ENCODE measurements at regions not wholly inside any gene's neighbourhood (a gene's known extent, or its start where the extent isn't known, plus 50 kb on each side); places are given as distances from the start of the nearest gene placed in this dataset.

- POLR2A ChIA-PET (ENCODE audit: unreplicated experiment): no interaction called here
- H3K4me1 ChIP-seq (ENCODE audit: insufficient read depth, low read length): no peaks in the 10 kb centered on the region
- no peaks in the 10 kb centered on the region for H3K9me3 ChIP-seq (ENCODE audit: low read length)
- no peak overlapping the region for H3K4me3 ChIP-seq (ENCODE audit: low read length)
- H2AFZ ChIP-seq (ENCODE audit: low read length): no peak overlapping the region
- intact Hi-C loops (cut with micrococcal nuclease): no loop called here
- TF ChIP-seq CTCF (conservative IDR thresholded peaks at IDR 0.05; ENCODE audit: low read depth, low read length) (no peak), EZH2 (IDR thresholded peaks at IDR 0.05; ENCODE audit: low read length, unreplicated experiment) (no peak), EZH2phosphoT487 (IDR thresholded peaks at IDR 0.05; ENCODE audit: borderline replicate concordance, low read length) (no peak)
- H4K20me1 ChIP-seq (ENCODE audit: low read length): no peaks in the 10 kb centered on the region
- no peaks in the 10 kb centered on the region for H3F3A ChIP-seq (ENCODE audit: low read length, unreplicated experiment)
- no peaks in the 10 kb centered on the region for H3K36me3 ChIP-seq (ENCODE audit: low read depth, low read length)
- H3K27ac ChIP-seq (ENCODE audit: low read length): no peak overlapping the region
- ATAC-seq (no peak), DNase-seq (no peak)
- CTCF ChIA-PET: no interaction called here
- H3K9ac ChIP-seq (ENCODE audit: low read length): no peak overlapping the region
- H3K27me3 ChIP-seq (ENCODE audit: low read length): peaks cover 20% of the 10 kb centered on the region
- no peaks in the 10 kb centered on the region for H3K79me2 ChIP-seq (ENCODE audit: low read length)
- H3K9me2 ChIP-seq (replicated peaks; ENCODE audit: low read length): no peaks in the 10 kb centered on the region
- H3K4me2 ChIP-seq (ENCODE audit: low read length): no peak overlapping the region
- no TSS peak for BruUV-seq (replicated peaks)
These were observed 523.8 kb downstream of the BRD1 start for GRCh38 chr22:49303781-49304461.

- ATAC-seq: no peak
- CTCF ChIA-PET: no interaction called here
- intact Hi-C loops (cut with micrococcal nuclease): no loop called here
- Histone ChIP-seq H3K27me3 (ENCODE audit: low read length) (peaks cover 13% of the 10 kb centered on the region), H3K27ac (ENCODE audit: low read length) (no peak overlapping the region), H3K36me3 (ENCODE audit: low read depth, low read length) (no peaks in the 10 kb centered on the region), H3K4me1 (ENCODE audit: insufficient read depth, low read length) (no peaks in the 10 kb centered on the region), H4K20me1 (ENCODE audit: low read length) (no peaks in the 10 kb centered on the region), H2AFZ (ENCODE audit: low read length) (no peak overlapping the region), H3K4me2 (ENCODE audit: low read length) (no peak overlapping the region), H3F3A (ENCODE audit: low read length, unreplicated experiment) (no peaks in the 10 kb centered on the region), H3K4me3 (ENCODE audit: low read length) (no peak overlapping the region), H3K9me3 (ENCODE audit: low read length) (no peaks in the 10 kb centered on the region), H3K79me2 (ENCODE audit: low read length) (no peaks in the 10 kb centered on the region), H3K9ac (ENCODE audit: low read length) (no peak overlapping the region), H3K9me2 (replicated peaks; ENCODE audit: low read length) (no peaks in the 10 kb centered on the region)
- BruUV-seq (replicated peaks): no TSS peak
- DNase-seq: no peak
- POLR2A ChIA-PET (ENCODE audit: unreplicated experiment): no interaction called here
- TF ChIP-seq CTCF (conservative IDR thresholded peaks at IDR 0.05; ENCODE audit: low read depth, low read length) (no peak), EZH2phosphoT487 (IDR thresholded peaks at IDR 0.05; ENCODE audit: borderline replicate concordance, low read length) (no peak), EZH2 (IDR thresholded peaks at IDR 0.05; ENCODE audit: low read length, unreplicated experiment) (no peak)
These were observed 524.5 kb downstream of the BRD1 start for GRCh38 chr22:49303061-49303735.

- Histone ChIP-seq H3K36me3 (ENCODE audit: low read depth, low read length) (no peaks in the 10 kb centered on the region), H3K9me3 (ENCODE audit: low read length) (no peaks in the 10 kb centered on the region), H3K79me2 (ENCODE audit: low read length) (no peaks in the 10 kb centered on the region), H3F3A (ENCODE audit: low read length, unreplicated experiment) (no peaks in the 10 kb centered on the region), H3K4me2 (ENCODE audit: low read length) (no peak overlapping the region), H3K4me1 (ENCODE audit: insufficient read depth, low read length) (no peaks in the 10 kb centered on the region), H3K9ac (ENCODE audit: low read length) (no peak overlapping the region), H2AFZ (ENCODE audit: low read length) (no peak overlapping the region), H4K20me1 (ENCODE audit: low read length) (no peaks in the 10 kb centered on the region), H3K9me2 (replicated peaks; ENCODE audit: low read length) (no peaks in the 10 kb centered on the region), H3K27me3 (ENCODE audit: low read length) (peaks cover 10% of the 10 kb centered on the region), H3K27ac (ENCODE audit: low read length) (no peak overlapping the region), H3K4me3 (ENCODE audit: low read length) (no peak overlapping the region)
- no peak for DNase-seq
- ATAC-seq: no peak
- CTCF ChIA-PET: no interaction called here
- POLR2A ChIA-PET (ENCODE audit: unreplicated experiment): no interaction called here
- no peak for TF ChIP-seq EZH2phosphoT487 (IDR thresholded peaks at IDR 0.05; ENCODE audit: borderline replicate concordance, low read length)
- TF ChIP-seq CTCF (conservative IDR thresholded peaks at IDR 0.05; ENCODE audit: low read depth, low read length): no peak
- no peak for TF ChIP-seq EZH2 (IDR thresholded peaks at IDR 0.05; ENCODE audit: low read length, unreplicated experiment)
- intact Hi-C loops (cut with micrococcal nuclease): no loop called here
- no TSS peak for BruUV-seq (replicated peaks)
These were observed 525.1 kb downstream of the BRD1 start for GRCh38 chr22:49302530-49302929.

Data from PC-3 (cell line).